Gastroesophageal sphincter (tissue), 3 donors: ENCODE measurements at regions not wholly inside any gene's neighbourhood (a gene's known extent, or its start where the extent isn't known, plus 50 kb on each side); places are given as distances from the start of the nearest gene placed in this dataset.

Source experiments
- EP300 ChIP-seq: sonication (generic); formaldehyde crosslinking; IDR thresholded peaks from one replicate; pipeline ENCODE4 v1.6.1; 2017; ENCODE audit warnings: antibody characterized with exemption, mild to moderate bottlenecking
- POLR2A ChIP-seq, 2 donors: fragments of 450-650 bp; IDR thresholded peaks; one replicate each; pipeline ENCODE4 v1.6.1; 2017; ENCODE audit warnings: antibody characterized with exemption in 2 of 2, mild to moderate bottlenecking in 2 of 2, moderate library complexity in 1 of 2
- POLR2AphosphoS5 ChIP-seq: sonication (generic); formaldehyde crosslinking; IDR thresholded peaks from one replicate; pipeline ENCODE4 v1.6.1; 2017; ENCODE audit warnings: antibody characterized with exemption
- TF ChIP-seq, protein P1 (sequence below), 4 experiments: fragments of 200-600 bp in 2 of 4; fragments of 450-650 bp in 2 of 4; sonication (generic) in 1 of 4; IDR thresholded peaks; one replicate each; pipeline ENCODE4 v1.5.1; 2017 to 2019; ENCODE audit warnings: antibody characterized with exemption in 4 of 4, mild to moderate bottlenecking in 2 of 4, moderate library complexity in 2 of 4

DNA sequence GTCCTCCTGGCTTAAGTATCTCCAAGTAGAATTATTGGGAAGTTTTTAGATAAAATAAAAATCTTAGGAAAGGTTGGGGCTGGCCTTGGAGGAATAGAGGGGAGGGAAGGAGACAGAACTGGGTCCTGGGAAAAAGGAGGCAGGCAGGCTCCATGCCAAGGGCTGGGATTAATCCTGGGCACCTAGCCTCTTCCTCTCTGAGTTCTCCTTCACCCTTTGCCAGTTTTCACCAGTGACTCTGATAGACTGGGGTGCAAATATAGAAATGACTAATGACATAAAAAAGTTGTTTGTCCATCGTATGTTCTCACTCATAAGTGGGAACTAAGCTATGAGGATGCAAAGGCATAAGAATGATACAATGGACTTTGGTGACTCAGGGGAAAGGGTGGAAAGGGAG, 81.9 kb downstream of the RMI1 start:
- TF ChIP-seq, protein P1, sequence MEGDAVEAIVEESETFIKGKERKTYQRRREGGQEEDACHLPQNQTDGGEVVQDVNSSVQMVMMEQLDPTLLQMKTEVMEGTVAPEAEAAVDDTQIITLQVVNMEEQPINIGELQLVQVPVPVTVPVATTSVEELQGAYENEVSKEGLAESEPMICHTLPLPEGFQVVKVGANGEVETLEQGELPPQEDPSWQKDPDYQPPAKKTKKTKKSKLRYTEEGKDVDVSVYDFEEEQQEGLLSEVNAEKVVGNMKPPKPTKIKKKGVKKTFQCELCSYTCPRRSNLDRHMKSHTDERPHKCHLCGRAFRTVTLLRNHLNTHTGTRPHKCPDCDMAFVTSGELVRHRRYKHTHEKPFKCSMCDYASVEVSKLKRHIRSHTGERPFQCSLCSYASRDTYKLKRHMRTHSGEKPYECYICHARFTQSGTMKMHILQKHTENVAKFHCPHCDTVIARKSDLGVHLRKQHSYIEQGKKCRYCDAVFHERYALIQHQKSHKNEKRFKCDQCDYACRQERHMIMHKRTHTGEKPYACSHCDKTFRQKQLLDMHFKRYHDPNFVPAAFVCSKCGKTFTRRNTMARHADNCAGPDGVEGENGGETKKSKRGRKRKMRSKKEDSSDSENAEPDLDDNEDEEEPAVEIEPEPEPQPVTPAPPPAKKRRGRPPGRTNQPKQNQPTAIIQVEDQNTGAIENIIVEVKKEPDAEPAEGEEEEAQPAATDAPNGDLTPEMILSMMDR (IDR thresholded peaks at IDR 0.05): no peak
- TF ChIP-seq POLR2AphosphoS5 (no peak), POLR2A (IDR thresholded peaks at IDR 0.05) (no peak), EP300 (no peak)
